Aorta (tissue), 5 donors: ENCODE measurements at regions not wholly inside any gene's neighbourhood (a gene's known extent, or its start where the extent isn't known, plus 50 kb on each side); places are given as distances from the start of the nearest gene placed in this dataset.

Experiments
- ATAC-seq: fragments of 200-7000 bp; cut with Tn5 transposase; one replicate; pipeline ENCODE4 v1.9.1; 2022; ENCODE audit warnings: moderate library complexity; ENCODE audit not compliant: low FRiP score
- DNase-seq, 2 donors: peaks; one replicate each; pipeline ENCODE4 v3.0.0-alpha.2; 2020
- H3K27ac ChIP-seq, 2 donors: one replicate each; pipeline ENCODE4 v1.5.1; 2013; ENCODE audit warnings: low read length in 2 of 2, mild to moderate bottlenecking in 2 of 2, moderate library complexity in 2 of 2, control low read depth in 1 of 2, inconsistent platforms in 1 of 2, low read depth in 1 of 2
- H3K27me3 ChIP-seq, 2 donors: one replicate each; pipeline ENCODE4 v1.6.1; 2013; ENCODE audit warnings: control low read depth in 1 of 2, low read length in 1 of 2, mild to moderate bottlenecking in 1 of 2, moderate library complexity in 1 of 2; ENCODE audit not compliant: insufficient read depth in 2 of 2, control insufficient read depth in 1 of 2
- H3K36me3 ChIP-seq, 2 donors: one replicate each; pipeline ENCODE4 v1.6.1; 2013; ENCODE audit warnings: control low read depth in 1 of 2, low read length in 1 of 2, mild to moderate bottlenecking in 1 of 2; ENCODE audit not compliant: insufficient read depth in 2 of 2, control insufficient read depth in 1 of 2
- H3K4me1 ChIP-seq, 2 donors: one replicate each; pipeline ENCODE4 v1.6.1; 2013; ENCODE audit warnings: low read length in 2 of 2, control low read depth in 1 of 2, mild to moderate bottlenecking in 1 of 2, moderate library complexity in 1 of 2; ENCODE audit not compliant: insufficient read depth in 2 of 2, control insufficient read depth in 1 of 2
- H3K4me3 ChIP-seq, 2 donors: one replicate each; pipeline ENCODE4 v1.5.1; 2013; ENCODE audit warnings: low read length in 2 of 2, control low read depth in 1 of 2, mild to moderate bottlenecking in 1 of 2
- H3K9me3 ChIP-seq: one replicate; pipeline ENCODE4 v1.6.1; 2013; ENCODE audit warnings: mild to moderate bottlenecking, low read length; ENCODE audit not compliant: control insufficient read depth
- WGBS, 2 donors: extraction: QIAGEN DNeasy Blood & Tissue Kit; methylation state at CpG; one replicate each; pipeline ENCODE4 v1.1.7; 2013; 5-methylcytosine and 5-hydroxymethylcytosine counted together
- intact Hi-C, 2 donors: fragments of 100-400 bp; cut with DNase I; formaldehyde crosslinking; loops; one replicate each; pipeline versions ENCODE4 v1.14.2 to v1.15.0; 2022
- donor health status: healthy with polysubstance abuse.
- donor health status: Bipolar disorder and iron deficiency.
- donor health status: DM: no; HTN: no; CAD: no.
- donor health status: DM: no; HTN: no; CAD: no.
- donor health status: DM: yes; HTN: yes; CAD: no.

DNA sequence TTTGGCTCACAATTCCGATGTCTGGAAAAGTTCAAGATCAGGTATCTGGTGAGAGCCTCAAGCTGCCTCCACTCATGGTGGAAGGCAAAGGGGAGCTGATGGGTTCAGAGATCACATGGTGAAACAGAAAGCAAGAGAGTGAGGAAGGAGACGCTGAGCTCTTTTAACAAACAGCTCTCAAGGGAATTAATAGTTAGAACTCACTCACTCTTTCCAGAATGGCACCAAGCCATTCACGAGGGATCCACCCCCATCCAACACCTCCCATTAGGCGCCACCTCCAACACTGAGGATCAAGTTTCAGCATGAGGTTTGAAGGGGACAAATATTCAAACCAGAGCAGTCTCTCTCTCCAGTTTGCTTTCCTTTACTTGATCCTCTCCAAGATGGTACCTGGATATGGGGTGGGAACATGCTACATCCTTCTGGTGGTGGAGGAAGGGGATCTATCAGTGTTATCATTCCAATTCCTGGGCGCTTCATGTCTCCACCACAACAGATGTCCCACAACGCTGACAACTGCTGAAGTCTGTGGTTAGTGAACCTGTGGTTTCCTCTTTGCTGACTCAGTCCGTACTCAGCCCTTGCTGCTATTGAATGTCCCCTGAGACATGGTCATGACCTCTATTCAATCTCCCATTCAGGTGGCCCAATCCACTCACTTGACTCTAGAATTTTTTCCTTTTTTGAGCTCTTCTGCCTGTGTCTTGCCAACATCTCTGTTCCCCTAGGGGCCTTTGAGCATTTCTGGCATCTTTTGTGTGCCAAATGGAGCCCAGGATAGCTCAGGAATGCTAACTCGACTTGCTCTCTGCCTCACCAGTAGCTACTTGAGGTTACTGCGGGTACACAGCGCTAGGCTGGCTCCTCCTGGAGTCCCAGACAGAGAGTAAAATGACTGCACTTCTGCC, 395.2 kb downstream of the MID1IP1 start:
- no peak overlapping the region for H3K4me3 ChIP-seq
- ATAC-seq (peak; percentile 69), DNase-seq (no peak)
- no peaks in the 10 kb centered on the region for H3K4me1 ChIP-seq
- no peaks in the 10 kb centered on the region for H3K9me3 ChIP-seq
- intact Hi-C loops, result no loop called here
- WGBS, 2 donors, result 15 to 25% methylated on average over 10 of the region's 10 CpGs
- H3K27me3 ChIP-seq, result no peaks in the 10 kb centered on the region
- H3K36me3 ChIP-seq, result no peaks in the 10 kb centered on the region
- H3K27ac ChIP-seq, result peak overlapping the region in 1 of 2 donors; percentile 67

GRCh38 chrX:39199429-39199828, 398.2 kb downstream of the MID1IP1 start:
- ATAC-seq (no peak), DNase-seq (no peak)
- intact Hi-C loops, result no loop called here
- H3K4me3 ChIP-seq, result no peak overlapping the region
- no peaks in the 10 kb centered on the region for H3K36me3 ChIP-seq
- H3K27ac ChIP-seq, result no peak overlapping the region
- no peaks in the 10 kb centered on the region for H3K9me3 ChIP-seq
- no peaks in the 10 kb centered on the region for H3K4me1 ChIP-seq
- no peaks in the 10 kb centered on the region for H3K27me3 ChIP-seq

DNA sequence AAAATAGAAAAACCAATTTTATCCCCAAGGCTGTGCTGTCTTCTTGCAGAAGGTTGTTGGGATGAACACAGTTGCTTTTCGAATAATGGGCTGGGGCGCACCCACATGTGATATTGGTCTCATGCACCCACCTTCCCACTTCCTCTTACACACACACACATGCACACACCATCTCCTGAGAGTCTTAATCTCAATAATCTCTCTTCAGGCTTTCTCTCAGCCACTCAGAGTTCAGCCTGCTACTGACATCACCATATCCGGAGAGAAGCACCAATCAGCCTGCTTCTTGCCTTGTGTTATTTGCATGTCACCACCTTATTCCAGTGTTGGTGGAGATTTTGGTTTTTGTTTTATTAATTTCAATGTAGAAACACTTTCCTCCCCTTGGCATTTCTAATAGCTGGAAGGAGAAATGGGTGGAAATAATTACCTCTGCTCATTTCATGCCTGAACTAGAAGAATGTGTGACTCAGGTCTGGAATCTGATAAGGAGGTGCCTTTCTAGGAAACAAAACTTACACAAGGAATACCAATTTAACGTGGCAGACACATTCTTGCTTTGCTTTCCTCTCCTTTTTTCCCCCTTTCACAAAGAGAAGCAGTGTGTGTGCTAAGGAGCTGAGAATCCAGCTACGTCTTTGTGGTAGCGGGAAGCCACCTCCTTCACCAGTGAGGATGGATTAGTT, 400.2 kb downstream of the MID1IP1 start:
- no peak for DNase-seq
- no peak overlapping the region for H3K27ac ChIP-seq

DNA sequence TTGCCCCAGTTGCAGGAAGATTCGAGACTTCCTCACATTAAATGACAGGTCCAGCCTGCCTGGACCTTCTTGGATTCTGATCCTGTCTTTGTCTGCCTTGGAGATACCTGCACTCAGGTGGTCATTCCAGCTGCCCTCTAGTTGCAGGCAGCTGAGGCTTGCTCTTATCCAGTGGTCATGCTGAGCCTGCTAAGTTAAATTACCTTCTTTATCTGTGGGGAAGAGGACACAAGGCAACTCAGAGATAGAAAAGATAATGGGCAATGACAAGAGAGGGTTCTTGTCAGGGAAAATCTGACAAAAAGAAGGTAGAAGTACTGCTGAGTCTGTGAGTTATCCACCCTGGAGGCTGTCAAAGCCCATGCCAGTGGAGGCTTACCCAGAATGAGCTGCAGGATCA, 401.4 kb downstream of the MID1IP1 start:
- DNase-seq (no peak), ATAC-seq (no peak)
- H3K27ac ChIP-seq, result no peak overlapping the region
- H3K4me1 ChIP-seq, result no peaks in the 10 kb centered on the region
- no peak overlapping the region for H3K4me3 ChIP-seq
- 17 to 34% methylated on average over 1 of the region's 1 CpG for WGBS, 2 donors
- no peaks in the 10 kb centered on the region for H3K27me3 ChIP-seq
- intact Hi-C loops, result no loop called here
- H3K36me3 ChIP-seq, result no peaks in the 10 kb centered on the region
- no peaks in the 10 kb centered on the region for H3K9me3 ChIP-seq

More for the DNA sequence above, 400.2 kb downstream of the MID1IP1 start:
- no peak for ATAC-seq
- 57 to 68% methylated on average over 6 of the region's 6 CpGs for WGBS, 2 donors
- no peaks in the 10 kb centered on the region for H3K27me3 ChIP-seq
- H3K4me1 ChIP-seq, result no peaks in the 10 kb centered on the region
- H3K4me3 ChIP-seq, result no peak overlapping the region
- intact Hi-C loops, result no loop called here
- H3K36me3 ChIP-seq, result no peaks in the 10 kb centered on the region
- H3K9me3 ChIP-seq, result no peaks in the 10 kb centered on the region

DNA sequence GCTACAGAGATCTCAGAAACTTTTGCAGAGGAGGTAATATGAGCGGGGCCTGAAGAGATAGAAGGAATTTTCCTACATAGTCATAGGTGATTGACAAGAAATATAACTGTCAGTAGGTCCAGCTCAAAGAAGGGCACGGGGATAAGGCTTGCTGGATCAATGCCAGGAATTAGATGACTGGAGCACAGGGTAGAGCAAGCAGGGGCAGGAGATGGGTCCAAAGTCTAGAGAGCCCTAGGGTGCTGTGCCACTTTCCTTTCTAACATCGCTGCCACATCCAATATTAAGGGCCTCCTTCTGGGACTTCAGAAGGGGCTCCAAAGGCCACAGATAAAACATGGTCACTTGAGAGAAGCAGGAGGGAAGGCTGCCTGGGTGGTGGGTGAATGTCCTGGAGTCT, 402.2 kb downstream of the MID1IP1 start:
- no peak overlapping the region for H3K4me3 ChIP-seq
- no peak for ATAC-seq
- no peaks in the 10 kb centered on the region for H3K36me3 ChIP-seq
- DNase-seq, result no peak
- H3K27me3 ChIP-seq, result no peaks in the 10 kb centered on the region
- no peaks in the 10 kb centered on the region for H3K9me3 ChIP-seq
- no peak overlapping the region for H3K27ac ChIP-seq
- intact Hi-C loops, result no loop called here
- WGBS, 2 donors, result 65 to 80% methylated on average over 3 of the region's 3 CpGs
- H3K4me1 ChIP-seq, result no peaks in the 10 kb centered on the region

DNA sequence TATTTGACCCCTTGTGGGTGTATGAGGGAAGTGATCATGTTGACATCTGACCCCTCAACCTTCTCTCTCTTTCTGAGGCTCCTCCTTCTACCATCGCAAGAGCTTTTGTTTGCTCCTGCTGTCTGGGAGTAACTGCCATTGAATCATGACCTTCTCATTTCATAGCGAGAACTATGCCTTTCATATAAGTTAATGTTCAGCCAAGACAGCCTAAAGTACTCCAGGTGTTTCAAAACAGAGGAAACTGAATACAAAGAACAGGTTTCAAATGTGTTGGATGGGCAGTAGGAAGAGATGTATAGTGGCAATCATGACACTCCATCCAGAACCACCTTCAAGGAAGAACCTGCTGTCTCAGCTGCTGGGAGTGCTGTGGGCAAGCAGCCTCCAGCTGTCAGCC, 403.1 kb downstream of the MID1IP1 start:
- Histone ChIP-seq H3K9me3 (no peaks in the 10 kb centered on the region), H3K4me3 (no peak overlapping the region), H3K27me3 (no peaks in the 10 kb centered on the region), H3K4me1 (no peaks in the 10 kb centered on the region), H3K36me3 (no peaks in the 10 kb centered on the region), H3K27ac (no peak overlapping the region)
- DNase-seq (no peak), ATAC-seq (no peak)
- intact Hi-C loops, result no loop called here
- WGBS, 2 donors, result 69 to 100% methylated on average over 2 of the region's 2 CpGs

DNA sequence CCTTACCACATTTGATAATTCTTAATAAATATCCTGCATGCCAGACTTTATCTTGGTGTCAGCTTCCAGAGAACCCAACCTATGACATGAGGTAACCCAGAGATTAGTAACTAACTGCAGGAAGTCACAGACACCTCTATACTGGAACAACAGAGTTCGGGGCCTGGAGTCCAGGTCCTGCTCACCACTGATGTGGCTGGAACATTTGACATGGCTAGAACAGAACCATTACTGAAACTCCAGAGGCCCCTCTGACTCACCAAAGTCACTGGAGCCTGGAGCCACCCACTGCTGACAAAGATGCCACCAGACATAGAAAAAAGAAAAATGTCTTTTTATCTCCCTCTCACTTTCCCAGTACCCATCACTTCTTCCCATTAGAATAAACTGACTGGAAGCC, 403.7 kb downstream of the MID1IP1 start:
- no peak overlapping the region for H3K27ac ChIP-seq
- WGBS, 2 donors, result 92 to 96% methylated on average over 1 of the region's 1 CpG
- intact Hi-C loops, result no loop called here
- no peak for DNase-seq
- H3K9me3 ChIP-seq, result no peaks in the 10 kb centered on the region
- no peak overlapping the region for H3K4me3 ChIP-seq
- no peak for ATAC-seq
- no peaks in the 10 kb centered on the region for H3K36me3 ChIP-seq
- no peaks in the 10 kb centered on the region for H3K4me1 ChIP-seq
- no peaks in the 10 kb centered on the region for H3K27me3 ChIP-seq

DNA sequence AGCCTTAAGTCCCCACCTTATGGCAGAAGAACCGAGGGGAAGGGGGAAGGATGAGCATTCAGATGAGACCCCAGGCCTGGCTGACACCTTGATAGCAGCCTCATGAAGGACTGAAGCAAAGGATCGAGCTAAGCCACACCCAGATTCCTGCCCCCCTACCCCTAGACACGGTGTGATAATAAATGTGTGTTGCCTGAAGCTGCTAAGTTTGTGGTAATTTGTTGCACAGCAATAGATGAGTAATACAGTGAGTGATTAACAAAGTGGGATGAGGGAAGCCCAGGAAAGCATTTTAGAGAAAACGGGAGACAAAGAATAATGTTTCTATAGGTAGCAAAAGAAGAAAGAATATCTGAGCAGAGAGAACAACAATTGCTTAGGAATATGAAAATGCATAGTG, 404.2 kb downstream of the MID1IP1 start:
- H3K36me3 ChIP-seq, result no peaks in the 10 kb centered on the region
- H3K9me3 ChIP-seq, result no peaks in the 10 kb centered on the region
- H3K4me3 ChIP-seq, result no peak overlapping the region
- ATAC-seq (no peak), DNase-seq (no peak)
- 73 to 87% methylated on average over 4 of the region's 4 CpGs for WGBS, 2 donors
- H3K27ac ChIP-seq, result no peak overlapping the region
- intact Hi-C loops, result no loop called here
- H3K4me1 ChIP-seq, result no peaks in the 10 kb centered on the region
- no peaks in the 10 kb centered on the region for H3K27me3 ChIP-seq
